ENCODE measurements at regions not wholly inside any gene's neighbourhood (a gene's known extent, or its start where the extent isn't known, plus 50 kb on each side); places are given as distances from the start of the nearest gene placed in this dataset.
A peak's percentile ranks its signal among the peaks of the same experiment; 100 is the strongest.

DNA sequence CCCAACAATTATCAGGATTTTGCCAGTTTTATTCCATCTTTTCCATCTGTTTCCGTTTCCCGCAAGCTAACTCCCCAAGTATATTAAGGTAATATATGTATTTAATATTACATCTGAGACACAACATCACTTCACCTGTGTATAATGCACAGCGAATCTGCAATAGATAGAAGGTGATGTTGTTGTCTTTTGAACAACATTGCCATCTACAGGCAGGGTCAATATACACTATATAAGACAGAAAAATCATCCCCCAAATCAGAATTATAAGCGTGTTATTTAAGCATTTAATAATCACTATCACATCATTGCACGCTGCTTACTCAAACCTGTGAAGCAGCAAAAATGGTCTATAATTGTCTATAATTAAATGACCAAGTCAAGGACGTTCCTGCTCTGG is 1115.5 kb downstream of the NLGN4X start:
- TF ChIP-seq RFX5 (IDR thresholded peaks at IDR 0.05) (no peak), BHLHE40 (IDR thresholded peaks at IDR 0.05; ENCODE audit: low read depth, low read length) (no peak), EP300 (IDR thresholded peaks at IDR 0.05) (no peak), POLR2AphosphoS2 (conservative IDR thresholded peaks at IDR 0.05; ENCODE audit: low read length) (no peak), MAZ (IDR thresholded peaks at IDR 0.05; ENCODE audit: borderline replicate concordance, low read depth, low read length) (no peak)
- TF ChIP-seq, protein P1, sequence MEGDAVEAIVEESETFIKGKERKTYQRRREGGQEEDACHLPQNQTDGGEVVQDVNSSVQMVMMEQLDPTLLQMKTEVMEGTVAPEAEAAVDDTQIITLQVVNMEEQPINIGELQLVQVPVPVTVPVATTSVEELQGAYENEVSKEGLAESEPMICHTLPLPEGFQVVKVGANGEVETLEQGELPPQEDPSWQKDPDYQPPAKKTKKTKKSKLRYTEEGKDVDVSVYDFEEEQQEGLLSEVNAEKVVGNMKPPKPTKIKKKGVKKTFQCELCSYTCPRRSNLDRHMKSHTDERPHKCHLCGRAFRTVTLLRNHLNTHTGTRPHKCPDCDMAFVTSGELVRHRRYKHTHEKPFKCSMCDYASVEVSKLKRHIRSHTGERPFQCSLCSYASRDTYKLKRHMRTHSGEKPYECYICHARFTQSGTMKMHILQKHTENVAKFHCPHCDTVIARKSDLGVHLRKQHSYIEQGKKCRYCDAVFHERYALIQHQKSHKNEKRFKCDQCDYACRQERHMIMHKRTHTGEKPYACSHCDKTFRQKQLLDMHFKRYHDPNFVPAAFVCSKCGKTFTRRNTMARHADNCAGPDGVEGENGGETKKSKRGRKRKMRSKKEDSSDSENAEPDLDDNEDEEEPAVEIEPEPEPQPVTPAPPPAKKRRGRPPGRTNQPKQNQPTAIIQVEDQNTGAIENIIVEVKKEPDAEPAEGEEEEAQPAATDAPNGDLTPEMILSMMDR (IDR thresholded peaks at IDR 0.05): peak; percentile 42

All from A549 (cell line).